ENCODE measurements at regions not wholly inside any gene's neighbourhood (a gene's known extent, or its start where the extent isn't known, plus 50 kb on each side); places are given as distances from the start of the nearest gene placed in this dataset.

GRCh38 chr3:193116871-193117270 lies 124.2 kb upstream of the PLAAT1 start:
- ATAC-seq = no peak
- no peak for FAIRE-seq
- BruUV-seq (replicated peaks) = no TSS peak
- TF ChIP-seq GATAD2B (IDR thresholded peaks at IDR 0.05; ENCODE audit: borderline replicate concordance) (no peak), CEBPZ (IDR thresholded peaks at IDR 0.05; ENCODE audit: borderline replicate concordance, low read depth, low read length) (no peak), PYGO2 (tag; IDR thresholded peaks at IDR 0.05) (no peak), MAFK (IDR thresholded peaks at IDR 0.05; ENCODE audit: low read length) (no peak), ILK (tag; IDR thresholded peaks at IDR 0.05; ENCODE audit: borderline replicate concordance, low read depth) (no peak), HDAC1 (IDR thresholded peaks at IDR 0.05) (no peak), ZNF384 (IDR thresholded peaks at IDR 0.05; ENCODE audit: low read depth, low read length) (no peak), CAMTA2 (CRISPR knock-in tag; conservative IDR thresholded peaks at IDR 0.05) (no peak), ZNF518B (CRISPR knock-in tag; IDR thresholded peaks at IDR 0.05) (no peak), DMBX1 (CRISPR knock-in tag; IDR thresholded peaks at IDR 0.05; ENCODE audit: borderline replicate concordance) (no peak)
- TF ChIP-seq, protein P1, sequence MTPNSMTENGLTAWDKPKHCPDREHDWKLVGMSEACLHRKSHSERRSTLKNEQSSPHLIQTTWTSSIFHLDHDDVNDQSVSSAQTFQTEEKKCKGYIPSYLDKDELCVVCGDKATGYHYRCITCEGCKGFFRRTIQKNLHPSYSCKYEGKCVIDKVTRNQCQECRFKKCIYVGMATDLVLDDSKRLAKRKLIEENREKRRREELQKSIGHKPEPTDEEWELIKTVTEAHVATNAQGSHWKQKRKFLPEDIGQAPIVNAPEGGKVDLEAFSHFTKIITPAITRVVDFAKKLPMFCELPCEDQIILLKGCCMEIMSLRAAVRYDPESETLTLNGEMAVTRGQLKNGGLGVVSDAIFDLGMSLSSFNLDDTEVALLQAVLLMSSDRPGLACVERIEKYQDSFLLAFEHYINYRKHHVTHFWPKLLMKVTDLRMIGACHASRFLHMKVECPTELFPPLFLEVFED (CRISPR knock-in tag; conservative IDR thresholded peaks at IDR 0.05) = no peak
- TF ChIP-seq, protein P2, sequence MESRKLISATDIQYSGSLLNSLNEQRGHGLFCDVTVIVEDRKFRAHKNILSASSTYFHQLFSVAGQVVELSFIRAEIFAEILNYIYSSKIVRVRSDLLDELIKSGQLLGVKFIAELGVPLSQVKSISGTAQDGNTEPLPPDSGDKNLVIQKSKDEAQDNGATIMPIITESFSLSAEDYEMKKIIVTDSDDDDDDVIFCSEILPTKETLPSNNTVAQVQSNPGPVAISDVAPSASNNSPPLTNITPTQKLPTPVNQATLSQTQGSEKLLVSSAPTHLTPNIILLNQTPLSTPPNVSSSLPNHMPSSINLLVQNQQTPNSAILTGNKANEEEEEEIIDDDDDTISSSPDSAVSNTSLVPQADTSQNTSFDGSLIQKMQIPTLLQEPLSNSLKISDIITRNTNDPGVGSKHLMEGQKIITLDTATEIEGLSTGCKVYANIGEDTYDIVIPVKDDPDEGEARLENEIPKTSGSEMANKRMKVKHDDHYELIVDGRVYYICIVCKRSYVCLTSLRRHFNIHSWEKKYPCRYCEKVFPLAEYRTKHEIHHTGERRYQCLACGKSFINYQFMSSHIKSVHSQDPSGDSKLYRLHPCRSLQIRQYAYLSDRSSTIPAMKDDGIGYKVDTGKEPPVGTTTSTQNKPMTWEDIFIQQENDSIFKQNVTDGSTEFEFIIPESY (CRISPR knock-in tag; IDR thresholded peaks at IDR 0.05) = no peak
- Histone ChIP-seq H2AFZ (ENCODE audit: low read depth, low read length) (no peak overlapping the region), H3K4me2 (ENCODE audit: insufficient read depth, low read length) (no peak overlapping the region), H3K4me3 (no peak overlapping the region), H3K36me3 (ENCODE audit: control insufficient read depth, insufficient read depth, low read length) (no peaks in the 10 kb centered on the region), H3K4me1 (replicated peaks in 1 of 2; ENCODE audit: control insufficient read depth in 2 of 2, insufficient read depth in 2 of 2, low read length in 2 of 2) (no peaks in the 10 kb centered on the region), H3K9ac (ENCODE audit: insufficient read depth in 1 of 2, low read depth in 2 of 2, low read length in 2 of 2) (no peak overlapping the region), H3K9me1 (ENCODE audit: control insufficient read depth, insufficient read depth, low read length) (no peaks in the 10 kb centered on the region), H3K9me3 (replicated peaks; ENCODE audit: control insufficient read depth, insufficient read depth, low read depth, low read length) (no peaks in the 10 kb centered on the region), H3K27ac (ENCODE audit: extremely low read depth, low read depth, low read length) (no peak overlapping the region), H3K79me2 (ENCODE audit: control insufficient read depth, insufficient read depth, low read length) (no peaks in the 10 kb centered on the region), H4K20me1 (replicated peaks; ENCODE audit: control insufficient read depth, insufficient read depth, low read length) (no peaks in the 10 kb centered on the region), H3K27me3 (ENCODE audit: control insufficient read depth in 2 of 2, insufficient read depth in 2 of 2, low read length in 2 of 2) (no peaks in the 10 kb centered on the region)
- intact Hi-C loops (cut with micrococcal nuclease) = no loop called here
- no peak for DNase-seq (ENCODE audit: extremely low read depth in 1 of 4, low spot score in 3 of 4)
- in situ Hi-C loops (cut with MboI) = no loop called here
- ChIA-PET CTCF (ENCODE audit: low intra/inter-chr PET ratio) (no interaction called here), POLR2A (interaction anchor here (0.8 kb wide), 1 partner anchor 452 kb away, joined by 4 read pairs; no protein-coding TSS in a partner anchor)
- 0% methylated on average over 2 of the region's 2 CpGs for WGBS (ENCODE audit: insufficient coverage, low coverage, missing lambda C conversion rate)
